AG09309 (cell line): ENCODE measurements at regions not wholly inside any gene's neighbourhood (a gene's known extent, or its start where the extent isn't known, plus 50 kb on each side); places are given as distances from the start of the nearest gene placed in this dataset.
"Not testable (repeated sequence)": the region's sequence is repeated elsewhere in the genome, so short reads cannot be mapped to it uniquely, and the experiment has no call there.

Source experiments
- DNase-seq: peaks from one replicate; pipeline ENCODE4 v3.0.0-alpha.2; 2010; ENCODE audit warnings: low read depth
- H3K4me3 ChIP-seq: 2 replicates; pipeline ENCODE4 v1.5.1; 2011; ENCODE audit warnings: mild to moderate bottlenecking, low read depth, low read length, moderate library complexity; ENCODE audit not compliant: control insufficient read depth
- CTCF ChIP-seq: IDR thresholded peaks from 2 replicates; pipeline ENCODE4 v1.5.1; 2011; ENCODE audit warnings: mild to moderate bottlenecking, low read depth, low read length, inconsistent platforms; ENCODE audit not compliant: insufficient read depth, control insufficient read depth; ENCODE audit errors: missing control alignments

- no peak for TF ChIP-seq CTCF
- no peak overlapping the region for H3K4me3 ChIP-seq
- no peak for DNase-seq
These were observed 62.0 kb downstream of the CAVIN4 start for GRCh38 chr9:100639854-100640253.

- no peak for DNase-seq
- H3K4me3 ChIP-seq, result no peak overlapping the region
- no peak for TF ChIP-seq CTCF
These were observed 62.7 kb downstream of the CAVIN4 start for GRCh38 chr9:100640447-100641050.

- no peak for DNase-seq
- no peak for TF ChIP-seq CTCF
- H3K4me3 ChIP-seq, result no peak overlapping the region
These were observed 63.3 kb downstream of the CAVIN4 start for GRCh38 chr9:100641166-100641565.

GRCh38 chr9:100652850-100653249 is 75.0 kb downstream of the CAVIN4 start:
- no peak for DNase-seq
- TF ChIP-seq CTCF, result no peak
- no peak overlapping the region for H3K4me3 ChIP-seq

GRCh38 chr9:100653643-100654334 is 75.9 kb downstream of the CAVIN4 start:
- TF ChIP-seq CTCF, result no peak
- no peak for DNase-seq
- H3K4me3 ChIP-seq, result no peak overlapping the region

- H3K4me3 ChIP-seq, DNase-seq: not testable (repeated sequence)
These were observed 79.0 kb downstream of the CAVIN4 start for GRCh38 chr9:100656851-100657250.

- no peak for TF ChIP-seq CTCF
- H3K4me3 ChIP-seq, result no peak overlapping the region
- DNase-seq, result no peak
These were observed 83.8 kb downstream of the CAVIN4 start for GRCh38 chr9:100661668-100662067.
